NCI-H1105 treated with DMSO at 0.1 percent for 48 hours (cell line): ENCODE measurements at regions not wholly inside any gene's neighbourhood (a gene's known extent, or its start where the extent isn't known, plus 50 kb on each side); places are given as distances from the start of the nearest gene placed in this dataset.
"Not testable (repeated sequence)": the region's sequence is repeated elsewhere in the genome, so short reads cannot be mapped to it uniquely, and the experiment has no call there.

ENCODE experiments used
- DNase-seq: peaks from one replicate; lab custom pipeline; 2025; lab: John Stamatoyannopoulos, UW

GRCh38 chr7:12884856-12885440 lies 197.5 kb downstream of the ARL4A start:
- no peak for DNase-seq

DNA sequence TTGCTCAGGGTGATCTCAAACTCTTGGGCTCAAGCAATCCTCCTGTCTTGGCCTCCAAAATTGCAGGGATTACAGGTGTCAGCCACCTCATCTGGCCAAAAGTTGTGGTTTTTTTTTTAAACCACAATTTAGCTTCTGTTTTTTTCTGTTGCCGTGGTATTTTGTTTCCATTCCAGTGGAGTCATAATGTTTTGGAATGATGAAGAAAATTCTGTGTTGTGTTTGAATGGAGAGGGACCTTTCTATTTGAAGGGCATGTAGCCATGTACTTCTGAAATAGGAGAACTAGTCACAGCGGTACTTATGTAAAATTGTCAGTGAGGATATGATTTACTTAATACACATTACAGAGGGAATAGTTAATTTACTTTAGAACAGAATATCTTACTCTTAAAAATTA lies 201.3 kb downstream of the ARL4A start:
- DNase-seq = no peak

- DNase-seq = no peak
Measured at GRCh38 chr7:12889391-12889790, 202.0 kb downstream of the ARL4A start.

GRCh38 chr7:12890586-12890985 lies 203.2 kb downstream of the ARL4A start:
- DNase-seq = no peak

- DNase-seq = no peak
Measured at GRCh38 chr7:12893292-12893691, 205.9 kb downstream of the ARL4A start.

DNA sequence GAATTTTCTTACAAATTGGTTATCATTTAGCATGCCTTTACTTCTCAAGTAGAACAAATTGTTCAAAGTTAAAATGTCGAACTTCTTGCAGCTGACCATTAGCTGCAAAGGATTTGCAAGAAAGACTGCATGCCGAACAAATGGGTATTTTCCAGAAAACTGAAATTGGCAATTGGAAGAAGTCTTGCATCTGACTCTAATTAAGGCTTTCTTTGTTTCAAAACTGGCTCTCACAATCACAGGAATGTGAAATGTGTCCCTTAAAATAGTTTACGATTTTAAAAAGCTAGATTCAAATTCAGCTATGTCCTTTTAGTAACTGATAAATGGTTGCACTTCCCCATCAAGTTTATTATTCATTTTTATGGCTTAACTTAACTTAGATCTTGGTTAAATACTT lies 207.9 kb downstream of the ARL4A start:
- DNase-seq = no peak

- DNase-seq = no peak
Measured at GRCh38 chr7:12896316-12896715, 208.9 kb downstream of the ARL4A start.

DNA sequence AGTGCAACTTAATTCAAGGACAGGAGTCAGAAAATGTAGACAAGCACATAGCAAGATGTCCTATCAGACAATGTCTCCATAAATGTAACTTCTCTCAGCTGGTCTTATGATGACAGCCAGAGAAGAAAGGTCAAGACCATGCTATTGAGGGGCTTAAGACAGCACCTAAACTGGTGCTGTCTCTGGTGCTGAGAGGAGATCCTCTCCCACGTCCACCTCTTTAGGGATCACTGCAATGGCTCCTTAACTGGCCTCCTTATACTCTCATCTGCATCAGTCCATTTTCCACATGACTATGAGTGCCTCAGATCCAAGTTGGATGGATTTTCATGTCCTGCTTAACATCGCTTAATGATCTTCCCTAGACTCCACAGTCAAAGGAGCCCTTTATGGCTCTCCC lies 210.6 kb downstream of the ARL4A start:
- DNase-seq = no peak

DNA sequence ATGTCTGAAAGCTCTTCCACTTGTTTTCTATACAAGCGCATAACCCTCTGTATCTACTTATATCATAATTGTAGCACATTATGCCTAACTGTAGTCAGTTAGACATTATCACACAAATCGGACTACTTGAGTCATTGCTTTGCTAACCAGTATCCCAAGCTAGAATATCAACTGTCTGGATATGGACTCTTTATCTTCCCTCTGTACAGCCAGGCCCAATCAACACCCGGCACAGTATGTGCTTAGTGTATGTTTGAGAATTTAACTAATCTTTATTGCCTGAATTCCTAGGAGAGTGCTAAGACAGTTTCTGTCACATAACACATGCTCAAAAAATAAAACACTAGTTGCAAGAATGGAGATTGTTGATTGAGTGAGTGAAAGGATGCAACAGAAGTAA lies 211.2 kb downstream of the ARL4A start:
- no peak for DNase-seq

DNA sequence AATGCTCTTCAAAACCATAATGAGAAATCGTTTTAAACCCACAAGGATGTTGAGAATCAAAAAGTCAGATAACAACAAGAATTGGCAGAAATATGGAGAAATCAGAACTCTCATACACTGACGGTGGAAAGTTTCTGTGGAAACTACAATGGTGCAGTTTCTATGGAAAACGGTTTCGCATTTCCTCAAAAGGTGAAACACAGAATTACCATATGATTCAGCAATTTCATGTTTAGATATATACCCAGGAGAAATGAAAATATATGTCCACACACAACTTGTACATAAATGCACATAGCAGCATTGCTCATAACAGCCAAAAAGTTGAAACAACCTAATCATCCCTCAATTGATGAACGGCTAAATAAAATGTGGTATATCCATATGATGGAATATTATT lies 218.2 kb downstream of the ARL4A start:
- no peak for DNase-seq

GRCh38 chr7:12907774-12908173 lies 220.3 kb downstream of the ARL4A start:
- DNase-seq = no peak

- DNase-seq = no peak
Measured at GRCh38 chr7:12909483-12909882, 222.1 kb downstream of the ARL4A start.

- no peak for DNase-seq
Measured at GRCh38 chr7:12911053-12911452, 223.6 kb downstream of the ARL4A start.

DNA sequence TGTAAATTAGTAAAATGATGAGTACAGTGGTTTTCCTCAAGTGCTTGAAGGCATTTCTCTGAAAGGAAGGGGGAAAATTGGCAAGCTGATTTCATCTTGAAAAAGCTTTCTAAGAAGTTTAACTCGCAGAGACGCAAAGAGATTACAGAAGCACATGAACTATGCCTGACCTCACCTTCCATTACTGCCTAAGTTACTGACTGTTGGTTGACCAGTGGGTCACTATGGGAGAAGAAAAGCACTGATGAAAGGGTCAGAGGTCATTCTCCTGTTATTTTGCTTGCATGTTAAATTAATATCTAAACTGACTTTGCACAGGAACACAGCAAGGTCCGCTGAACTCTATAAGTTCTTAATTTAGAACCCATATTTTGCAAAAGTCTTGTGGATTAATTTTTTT lies 225.6 kb downstream of the ARL4A start:
- no peak for DNase-seq

DNA sequence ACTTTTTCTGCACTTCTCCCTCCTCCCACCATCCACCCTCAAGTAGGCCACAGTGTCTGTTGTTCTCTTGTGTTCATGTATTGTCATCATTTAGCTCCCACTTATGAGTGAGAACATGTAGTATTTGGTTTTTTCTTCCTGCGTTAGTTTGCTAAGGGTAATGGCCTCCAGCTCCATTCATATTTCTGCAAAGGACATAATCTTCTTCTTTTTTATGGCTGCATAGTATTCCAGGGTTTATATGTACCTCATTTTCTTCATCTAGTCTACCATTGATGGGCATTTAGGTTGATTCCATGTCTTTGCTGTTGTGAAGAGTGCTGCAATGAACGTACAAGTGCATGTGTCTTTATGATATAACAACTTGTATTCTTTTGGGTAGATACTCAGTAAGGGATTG lies 230.4 kb downstream of the ARL4A start:
- DNase-seq = no peak

GRCh38 chr7:12921751-12922345 lies 234.4 kb downstream of the ARL4A start:
- no peak for DNase-seq

DNA sequence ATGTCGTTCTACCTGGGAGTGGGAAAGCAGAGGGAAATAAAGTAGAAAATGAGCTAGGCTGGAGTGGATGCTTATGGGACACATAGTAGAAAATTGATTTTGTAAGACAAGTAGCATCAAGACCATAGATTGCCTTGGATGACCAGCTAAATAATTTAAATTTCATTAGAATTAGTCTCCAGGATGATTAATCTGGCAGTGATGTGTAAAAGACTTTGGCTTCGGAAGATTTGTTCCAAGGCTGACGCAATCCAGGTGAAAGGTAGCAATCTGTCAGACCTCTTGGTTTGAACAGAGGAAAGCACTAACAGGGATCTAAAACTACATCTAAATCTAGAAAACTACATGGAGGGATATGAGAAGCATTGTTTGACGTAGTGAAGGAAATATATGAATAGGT lies 236.5 kb downstream of the ARL4A start:
- no peak for DNase-seq

- DNase-seq = no peak
Measured at GRCh38 chr7:12926206-12926605, 238.8 kb downstream of the ARL4A start.

DNA sequence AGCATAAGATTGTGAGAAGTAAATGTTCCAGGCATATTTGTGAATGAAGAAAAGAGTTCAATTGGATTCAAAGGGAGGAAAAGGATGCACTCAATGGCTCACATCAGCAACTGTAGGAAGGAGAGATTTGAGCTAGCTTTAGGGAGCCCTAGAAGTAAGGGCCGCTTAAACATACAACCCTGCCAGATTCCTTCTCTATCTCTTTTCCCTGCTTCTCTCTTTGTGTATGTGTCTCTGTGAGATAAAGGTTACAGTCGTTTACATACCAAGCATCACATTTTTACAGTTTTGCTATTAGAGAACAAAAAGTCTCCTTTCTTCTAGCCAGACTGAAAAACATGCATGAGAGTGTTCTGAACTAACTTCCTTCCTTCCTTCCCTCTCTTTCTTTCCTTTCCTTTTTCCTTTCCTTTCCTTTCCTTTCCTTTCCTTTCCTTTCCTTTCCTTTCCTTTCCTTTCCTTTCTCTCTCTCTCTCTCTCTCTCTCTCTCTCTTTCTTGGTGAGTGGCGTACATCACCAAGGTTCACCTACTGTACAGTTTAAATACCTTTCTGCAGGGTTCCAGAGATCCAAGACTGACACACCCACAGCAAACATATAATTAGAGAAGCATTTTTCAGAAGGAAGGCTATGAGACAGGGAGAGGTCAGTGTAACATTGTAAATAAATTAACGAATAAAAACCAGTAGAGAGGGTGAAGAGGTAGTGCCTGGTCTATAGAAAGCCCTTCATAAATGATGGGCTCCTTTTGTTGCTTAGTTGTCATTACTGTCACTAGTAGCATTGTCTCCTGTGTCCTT lies 240.4 kb downstream of the ARL4A start:
- DNase-seq = no peak

DNA sequence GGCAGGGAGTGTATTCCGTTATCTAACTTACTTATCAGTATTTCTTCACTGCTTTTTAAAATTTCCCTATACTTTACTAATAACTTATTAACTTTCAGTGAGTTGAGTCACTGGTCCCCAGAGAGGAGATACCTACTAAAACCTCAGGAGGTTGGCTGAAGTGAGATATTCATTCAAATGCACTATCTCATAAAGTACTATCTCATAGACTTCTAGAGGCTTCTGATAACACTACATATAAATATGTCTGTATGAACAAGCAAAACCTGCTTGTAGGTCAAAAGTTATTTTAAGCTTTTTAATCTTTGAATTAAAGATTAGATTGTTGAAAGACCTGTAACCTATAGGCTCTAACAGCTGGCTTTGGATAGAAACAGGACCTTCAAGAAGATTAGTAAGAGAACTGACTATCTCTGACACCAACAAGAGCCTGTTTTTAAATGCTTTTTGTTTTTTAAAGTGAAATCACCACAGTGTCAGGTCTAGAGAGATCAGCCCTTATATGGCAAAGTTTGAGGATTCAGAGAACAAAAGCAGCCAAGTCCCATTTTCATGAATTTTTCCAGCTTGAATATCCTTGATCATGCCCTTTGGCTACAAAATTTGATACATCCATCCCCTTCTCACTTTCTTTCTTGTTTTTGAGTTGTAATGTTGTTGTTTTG lies 242.2 kb downstream of the ARL4A start:
- no peak for DNase-seq

DNA sequence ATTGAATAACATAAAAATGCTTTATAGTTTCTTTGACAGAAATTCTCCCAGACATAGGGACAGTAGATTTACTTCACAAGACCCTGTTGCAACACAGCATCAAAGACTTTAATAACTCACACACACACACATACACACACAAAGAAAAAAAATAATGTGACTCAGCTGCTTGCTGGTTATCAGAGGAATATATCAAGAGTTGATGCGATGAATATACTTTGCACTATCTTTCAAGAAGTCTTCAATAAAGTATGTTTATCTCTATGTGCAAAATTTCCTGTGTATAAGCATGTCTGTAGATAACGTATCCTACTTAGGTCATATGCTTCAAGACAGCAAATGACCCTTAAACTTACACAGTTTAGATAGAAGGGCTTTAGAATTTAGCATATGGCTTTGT lies 243.1 kb downstream of the ARL4A start:
- no peak for DNase-seq

GRCh38 chr7:12931465-12931864 lies 244.0 kb downstream of the ARL4A start:
- DNase-seq = not testable (repeated sequence)

DNA sequence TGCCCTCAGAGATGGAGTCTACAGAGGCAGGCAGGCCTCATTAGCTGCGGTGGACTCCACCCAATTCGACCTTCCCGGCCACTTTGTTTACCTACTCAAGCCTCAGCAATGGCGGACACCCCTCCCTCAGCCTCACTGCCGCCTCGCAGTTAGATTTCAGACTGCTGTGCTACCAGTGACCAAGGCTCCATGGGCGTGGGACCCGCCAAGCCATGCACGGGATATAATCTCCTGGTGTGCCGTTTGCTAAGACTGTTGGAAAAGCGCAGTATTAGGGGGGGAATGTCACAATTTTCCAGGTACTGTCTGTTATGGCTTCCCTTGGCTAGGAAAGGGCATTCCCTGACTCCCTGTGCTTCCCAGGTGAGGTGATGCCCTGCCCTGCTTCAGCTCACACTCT lies 252.3 kb downstream of the ARL4A start:
- DNase-seq = no peak
